Hepatocyte (in vitro differentiated cells): ENCODE measurements at regions not wholly inside any gene's neighbourhood (a gene's known extent, or its start where the extent isn't known, plus 50 kb on each side); places are given as distances from the start of the nearest gene placed in this dataset.

Source experiments
- DNase-seq: peaks from one replicate; pipeline ENCODE4 v3.0.0-alpha.2; 2016; ENCODE audit warnings: low spot score
- H2AFZ ChIP-seq: fragments of 200-600 bp; sonication (generic); 2 replicates; pipeline ENCODE4 v1.6.0; 2016; ENCODE audit warnings: antibody characterized with exemption, mild to moderate bottlenecking
- H3K27ac ChIP-seq: fragments of 200-600 bp; sonication (generic); 2 replicates; pipeline ENCODE4 v1.5.1; 2016; ENCODE audit warnings: mild to moderate bottlenecking
- H3K27me3 ChIP-seq: fragments of 200-600 bp; sonication (generic); 2 replicates; pipeline ENCODE4 v1.6.1; 2016
- H3K36me3 ChIP-seq: fragments of 200-600 bp; sonication (generic); replicated peaks from 2 replicates; pipeline ENCODE4 v1.5.1; 2016; ENCODE audit warnings: low read depth; ENCODE audit not compliant: insufficient read depth
- H3K4me1 ChIP-seq: fragments of 200-600 bp; sonication (generic); 2 replicates; pipeline ENCODE4 v1.5.1; 2016; ENCODE audit warnings: mild to moderate bottlenecking, moderate library complexity; ENCODE audit not compliant: insufficient read depth
- H3K4me2 ChIP-seq: fragments of 200-600 bp; sonication (generic); 2 replicates; pipeline ENCODE4 v1.6.0; 2016
- H3K4me3 ChIP-seq: fragments of 200-600 bp; sonication (generic); 2 replicates; pipeline ENCODE4 v1.5.1; 2016; ENCODE audit warnings: mild to moderate bottlenecking
- H3K79me2 ChIP-seq: fragments of 200-600 bp; sonication (generic); 2 replicates; pipeline ENCODE4 v1.6.0; 2017; ENCODE audit warnings: mild to moderate bottlenecking
- H3K9me2 ChIP-seq: fragments of 200-600 bp; sonication (generic); replicated peaks from 2 replicates; pipeline ENCODE4 v1.6.0; 2017; ENCODE audit warnings: mild to moderate bottlenecking; ENCODE audit not compliant: insufficient read depth
- H3K9me3 ChIP-seq: fragments of 200-600 bp; sonication (generic); 2 replicates; pipeline ENCODE4 v1.5.1; 2016; ENCODE audit warnings: low read depth, mild to moderate bottlenecking
- H4K20me1 ChIP-seq: fragments of 200-600 bp; sonication (generic); 2 replicates; pipeline ENCODE4 v1.6.0; 2016; ENCODE audit warnings: mild to moderate bottlenecking; ENCODE audit not compliant: insufficient read depth, poor library complexity, severe bottlenecking
- EZH2 ChIP-seq: fragments of 200-600 bp; sonication (generic); IDR thresholded peaks from 2 replicates; pipeline ENCODE4 v1.6.1; 2016; ENCODE audit warnings: antibody characterized with exemption, mild to moderate bottlenecking, borderline replicate concordance
- EZH2phosphoT487 ChIP-seq: fragments of 200-600 bp; sonication (generic); IDR thresholded peaks from one replicate; pipeline ENCODE4 v1.6.1; 2018; ENCODE audit warnings: antibody characterized with exemption, mild to moderate bottlenecking, low read depth, moderate library complexity; ENCODE audit not compliant: unreplicated experiment, severe bottlenecking
- WGBS: methylation state at CpG from one replicate; pipeline ENCODE4 v1.1.6; 2016; ENCODE audit warnings: low lambda C conversion rate; ENCODE audit errors: missing lambda C conversion rate; 5-methylcytosine and 5-hydroxymethylcytosine counted together
- TF ChIP-seq, protein P1 (sequence below): fragments of 200-600 bp; sonication (generic); IDR thresholded peaks from 2 replicates; pipeline ENCODE4 v1.5.1; 2016; ENCODE audit warnings: antibody characterized with exemption, mild to moderate bottlenecking; ENCODE audit not compliant: poor library complexity

- H3K27me3 ChIP-seq: no peaks in the 10 kb centered on the region
- no peaks in the 10 kb centered on the region for H3K9me3 ChIP-seq
- no peaks in the 10 kb centered on the region for H3K36me3 ChIP-seq
- no peak overlapping the region for H3K4me3 ChIP-seq
- H2AFZ ChIP-seq: no peak overlapping the region
- H3K4me1 ChIP-seq: peaks cover 18% of the 10 kb centered on the region
- no peaks in the 10 kb centered on the region for H3K79me2 ChIP-seq
- DNase-seq: no peak
- no peaks in the 10 kb centered on the region for H4K20me1 ChIP-seq
- TF ChIP-seq, protein P1, sequence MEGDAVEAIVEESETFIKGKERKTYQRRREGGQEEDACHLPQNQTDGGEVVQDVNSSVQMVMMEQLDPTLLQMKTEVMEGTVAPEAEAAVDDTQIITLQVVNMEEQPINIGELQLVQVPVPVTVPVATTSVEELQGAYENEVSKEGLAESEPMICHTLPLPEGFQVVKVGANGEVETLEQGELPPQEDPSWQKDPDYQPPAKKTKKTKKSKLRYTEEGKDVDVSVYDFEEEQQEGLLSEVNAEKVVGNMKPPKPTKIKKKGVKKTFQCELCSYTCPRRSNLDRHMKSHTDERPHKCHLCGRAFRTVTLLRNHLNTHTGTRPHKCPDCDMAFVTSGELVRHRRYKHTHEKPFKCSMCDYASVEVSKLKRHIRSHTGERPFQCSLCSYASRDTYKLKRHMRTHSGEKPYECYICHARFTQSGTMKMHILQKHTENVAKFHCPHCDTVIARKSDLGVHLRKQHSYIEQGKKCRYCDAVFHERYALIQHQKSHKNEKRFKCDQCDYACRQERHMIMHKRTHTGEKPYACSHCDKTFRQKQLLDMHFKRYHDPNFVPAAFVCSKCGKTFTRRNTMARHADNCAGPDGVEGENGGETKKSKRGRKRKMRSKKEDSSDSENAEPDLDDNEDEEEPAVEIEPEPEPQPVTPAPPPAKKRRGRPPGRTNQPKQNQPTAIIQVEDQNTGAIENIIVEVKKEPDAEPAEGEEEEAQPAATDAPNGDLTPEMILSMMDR: no peak
- TF ChIP-seq EZH2 (no peak), EZH2phosphoT487 (no peak)
- H3K9me2 ChIP-seq: no peaks in the 10 kb centered on the region
- WGBS: 91% methylated on average over 31 of the region's 31 CpGs
- no peak overlapping the region for H3K4me2 ChIP-seq
- H3K27ac ChIP-seq: no peak overlapping the region
These were observed 212.7 kb upstream of the SALL3 start for GRCh38 chr18:78766651-78767533.

GRCh38 chr18:78767648-78768071, 212.0 kb upstream of the SALL3 start:
- H3K79me2 ChIP-seq: no peaks in the 10 kb centered on the region
- H4K20me1 ChIP-seq: no peaks in the 10 kb centered on the region
- no peak overlapping the region for H2AFZ ChIP-seq
- no peak overlapping the region for H3K4me3 ChIP-seq
- 94% methylated on average over 12 of the region's 14 CpGs for WGBS
- no peak overlapping the region for H3K27ac ChIP-seq
- no peaks in the 10 kb centered on the region for H3K36me3 ChIP-seq
- no peaks in the 10 kb centered on the region for H3K9me3 ChIP-seq
- H3K4me2 ChIP-seq: no peak overlapping the region
- no peak for DNase-seq
- H3K9me2 ChIP-seq: no peaks in the 10 kb centered on the region
- peaks cover 18% of the 10 kb centered on the region for H3K4me1 ChIP-seq
- TF ChIP-seq EZH2 (no peak), EZH2phosphoT487 (no peak)
- TF ChIP-seq, protein P1: no peak
- no peaks in the 10 kb centered on the region for H3K27me3 ChIP-seq

GRCh38 chr18:78768221-78768620, 211.4 kb upstream of the SALL3 start:
- Histone ChIP-seq H4K20me1 (no peaks in the 10 kb centered on the region), H3K79me2 (no peaks in the 10 kb centered on the region), H3K27ac (peak overlapping the region; percentile 14), H3K36me3 (no peaks in the 10 kb centered on the region), H3K4me2 (peak overlapping the region; percentile 65), H3K9me2 (no peaks in the 10 kb centered on the region), H3K9me3 (no peaks in the 10 kb centered on the region), H3K4me1 (peaks cover 18% of the 10 kb centered on the region), H3K4me3 (no peak overlapping the region), H2AFZ (no peak overlapping the region), H3K27me3 (no peaks in the 10 kb centered on the region)
- no peak for DNase-seq
- TF ChIP-seq EZH2 (no peak), EZH2phosphoT487 (no peak)
- TF ChIP-seq, protein P1: no peak
- WGBS: 84% methylated on average over 13 of the region's 13 CpGs
